Tibial nerve (tissue), 4 donors: ENCODE measurements at regions not wholly inside any gene's neighbourhood (a gene's known extent, or its start where the extent isn't known, plus 50 kb on each side); places are given as distances from the start of the nearest gene placed in this dataset.

Experiments
- DNase-seq, 2 donors: peaks; one replicate each; pipeline ENCODE4 v3.0.0-alpha.2; 2019; ENCODE audit warnings: low spot score in 2 of 2
- H3K27ac ChIP-seq, 4 donors: fragments of 200-600 bp; sonication (generic) in 3 of 4; one replicate each; pipeline ENCODE4 v1.5.1; 2017 to 2019; ENCODE audit warnings: mild to moderate bottlenecking in 1 of 4
- H3K27me3 ChIP-seq, 2 donors: fragments of 200-600 bp; sonication (generic) in 1 of 2; one replicate each; pipeline versions ENCODE4 v1.5.1 to v1.6.0; 2017 to 2019
- H3K36me3 ChIP-seq, 3 donors: fragments of 200-600 bp; sonication (generic); one replicate each; pipeline ENCODE4 v1.5.1; 2018 to 2019
- H3K4me1 ChIP-seq, 4 donors: fragments of 200-600 bp; sonication (generic) in 3 of 4; one replicate each; pipeline ENCODE4 v1.5.1; 2017 to 2019
- H3K4me3 ChIP-seq, 4 donors: fragments of 200-600 bp; sonication (generic) in 3 of 4; one replicate each; pipeline ENCODE4 v1.5.1; 2017 to 2019; ENCODE audit warnings: mild to moderate bottlenecking in 1 of 4, moderate library complexity in 1 of 4
- H3K9me3 ChIP-seq, 4 donors: fragments of 200-600 bp; sonication (generic) in 3 of 4; one replicate each; pipeline ENCODE4 v1.5.1; 2017 to 2019
- CTCF ChIP-seq, 5 experiments: fragments of 200-600 bp in 3 of 5; fragments of 450-650 bp in 2 of 5; sonication (generic) in 3 of 5; IDR thresholded peaks; one replicate each; pipeline ENCODE4 v1.5.1; 2016 to 2019; ENCODE audit warnings: antibody characterized with exemption in 5 of 5, mild to moderate bottlenecking in 3 of 5, moderate library complexity in 2 of 5
- EP300 ChIP-seq, 2 donors: sonication (generic); formaldehyde crosslinking; IDR thresholded peaks; one replicate each; pipeline ENCODE4 v1.6.1; 2017; ENCODE audit warnings: antibody characterized with exemption in 2 of 2, mild to moderate bottlenecking in 1 of 2
- POLR2A ChIP-seq, 2 donors: fragments of 450-650 bp; IDR thresholded peaks; one replicate each; pipeline ENCODE4 v1.6.1; 2017; ENCODE audit warnings: antibody characterized with exemption in 2 of 2, mild to moderate bottlenecking in 2 of 2, moderate library complexity in 2 of 2
- WGBS, 2 donors: methylation state at CpG; one replicate each; pipeline ENCODE4 v1.1.5; 2018; 5-methylcytosine and 5-hydroxymethylcytosine counted together

- Histone ChIP-seq H3K4me3 (no peak overlapping the region), H3K36me3 (no peaks in the 10 kb centered on the region), H3K27ac (no peak overlapping the region), H3K27me3 (no peaks in the 10 kb centered on the region), H3K9me3 (no peaks in the 10 kb centered on the region), H3K4me1 (no peaks in the 10 kb centered on the region)
- TF ChIP-seq CTCF (IDR thresholded peaks at IDR 0.05) (no peak), EP300 (IDR thresholded peaks at IDR 0.05) (no peak), POLR2A (IDR thresholded peaks at IDR 0.05) (no peak)
- 90 to 92% methylated on average over 6 of the region's 6 CpGs for WGBS, 2 donors
- no peak for DNase-seq
These were observed 107.6 kb upstream of the ARHGEF3 start for GRCh38 chr3:56909349-56909748.

- H3K36me3 ChIP-seq = no peaks in the 10 kb centered on the region
- no peak for DNase-seq
- 82 to 88% methylated on average over 5 of the region's 5 CpGs for WGBS, 2 donors
- TF ChIP-seq CTCF (IDR thresholded peaks at IDR 0.05) (no peak), POLR2A (IDR thresholded peaks at IDR 0.05) (no peak), EP300 (IDR thresholded peaks at IDR 0.05) (no peak)
- H3K4me3 ChIP-seq = no peak overlapping the region
- H3K27me3 ChIP-seq = no peaks in the 10 kb centered on the region
- H3K4me1 ChIP-seq = no peaks in the 10 kb centered on the region
- H3K9me3 ChIP-seq = no peaks in the 10 kb centered on the region
- H3K27ac ChIP-seq = no peak overlapping the region
These were observed 106.3 kb upstream of the ARHGEF3 start for GRCh38 chr3:56908004-56908403.

GRCh38 chr3:56904552-56905215, 102.9 kb upstream of the ARHGEF3 start:
- Histone ChIP-seq H3K4me1 (no peaks in the 10 kb centered on the region), H3K9me3 (no peaks in the 10 kb centered on the region), H3K27ac (no peak overlapping the region), H3K27me3 (no peaks in the 10 kb centered on the region), H3K36me3 (no peaks in the 10 kb centered on the region), H3K4me3 (no peak overlapping the region)
- TF ChIP-seq POLR2A (IDR thresholded peaks at IDR 0.05) (no peak), CTCF (IDR thresholded peaks at IDR 0.05) (no peak), EP300 (IDR thresholded peaks at IDR 0.05) (no peak)
- DNase-seq = no peak
- WGBS, 2 donors = 58 to 62% methylated on average over 6 of the region's 6 CpGs

- Histone ChIP-seq H3K9me3 (no peaks in the 10 kb centered on the region), H3K27ac (no peak overlapping the region), H3K27me3 (no peaks in the 10 kb centered on the region), H3K4me1 (no peaks in the 10 kb centered on the region), H3K36me3 (no peaks in the 10 kb centered on the region), H3K4me3 (no peak overlapping the region)
- TF ChIP-seq EP300 (IDR thresholded peaks at IDR 0.05) = no peak
- no peak for TF ChIP-seq POLR2A (IDR thresholded peaks at IDR 0.05)
- no peak for TF ChIP-seq CTCF (IDR thresholded peaks at IDR 0.05)
- WGBS, 2 donors = 66 to 73% methylated on average over 1 of the region's 1 CpG
- no peak for DNase-seq
These were observed 101.6 kb upstream of the ARHGEF3 start for GRCh38 chr3:56903231-56903782.

- H3K27me3 ChIP-seq = no peaks in the 10 kb centered on the region
- no peak overlapping the region for H3K27ac ChIP-seq
- no peaks in the 10 kb centered on the region for H3K4me1 ChIP-seq
- 81 to 86% methylated on average over 3 of the region's 3 CpGs for WGBS, 2 donors
- H3K4me3 ChIP-seq = no peak overlapping the region
- H3K9me3 ChIP-seq = no peaks in the 10 kb centered on the region
- TF ChIP-seq EP300 (IDR thresholded peaks at IDR 0.05) = no peak
- no peak for TF ChIP-seq CTCF (IDR thresholded peaks at IDR 0.05)
- no peak for TF ChIP-seq POLR2A (IDR thresholded peaks at IDR 0.05)
- DNase-seq = no peak
- H3K36me3 ChIP-seq = no peaks in the 10 kb centered on the region
These were observed 100.9 kb upstream of the ARHGEF3 start for GRCh38 chr3:56902468-56903160.
